Fibroblast of the aortic adventitia (primary cell): ENCODE measurements at regions not wholly inside any gene's neighbourhood (a gene's known extent, or its start where the extent isn't known, plus 50 kb on each side); places are given as distances from the start of the nearest gene placed in this dataset.

ENCODE experiments used
- DNase-seq: peaks from one replicate; pipeline ENCODE4 v3.0.0-alpha.2; 2010; ENCODE audit warnings: low read depth
- H3K4me3 ChIP-seq: 2 replicates; pipeline ENCODE4 v1.5.1; 2011; ENCODE audit warnings: low read depth, mild to moderate bottlenecking, control low read depth, low read length, moderate library complexity
- TF ChIP-seq, protein P1 (sequence below): IDR thresholded peaks from 2 replicates; pipeline ENCODE4 v1.5.1; 2011; ENCODE audit warnings: mild to moderate bottlenecking, low read length, control low read depth, inconsistent platforms; ENCODE audit not compliant: insufficient read depth

DNA sequence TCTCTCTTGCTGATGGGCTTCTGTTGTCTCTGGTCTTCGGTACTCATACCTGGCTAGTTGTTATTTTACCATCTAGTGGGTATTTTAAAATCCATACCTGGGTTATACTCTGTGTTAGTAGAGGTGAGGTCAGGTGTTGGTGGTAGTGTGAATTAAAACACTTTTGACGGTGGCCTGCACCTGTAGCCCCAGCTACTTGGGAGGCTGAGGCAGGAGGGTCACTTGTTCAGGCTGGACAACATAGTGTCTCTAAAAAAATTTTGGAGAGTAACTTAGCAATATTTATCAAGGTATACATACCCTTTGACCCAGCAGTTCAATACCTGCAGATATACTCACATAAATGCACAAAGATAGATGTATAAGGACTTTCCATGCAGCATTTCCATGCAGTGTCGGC lies 55.4 kb downstream of the GSX1 start:
- no peak overlapping the region for H3K4me3 ChIP-seq
- DNase-seq, result no peak

DNA sequence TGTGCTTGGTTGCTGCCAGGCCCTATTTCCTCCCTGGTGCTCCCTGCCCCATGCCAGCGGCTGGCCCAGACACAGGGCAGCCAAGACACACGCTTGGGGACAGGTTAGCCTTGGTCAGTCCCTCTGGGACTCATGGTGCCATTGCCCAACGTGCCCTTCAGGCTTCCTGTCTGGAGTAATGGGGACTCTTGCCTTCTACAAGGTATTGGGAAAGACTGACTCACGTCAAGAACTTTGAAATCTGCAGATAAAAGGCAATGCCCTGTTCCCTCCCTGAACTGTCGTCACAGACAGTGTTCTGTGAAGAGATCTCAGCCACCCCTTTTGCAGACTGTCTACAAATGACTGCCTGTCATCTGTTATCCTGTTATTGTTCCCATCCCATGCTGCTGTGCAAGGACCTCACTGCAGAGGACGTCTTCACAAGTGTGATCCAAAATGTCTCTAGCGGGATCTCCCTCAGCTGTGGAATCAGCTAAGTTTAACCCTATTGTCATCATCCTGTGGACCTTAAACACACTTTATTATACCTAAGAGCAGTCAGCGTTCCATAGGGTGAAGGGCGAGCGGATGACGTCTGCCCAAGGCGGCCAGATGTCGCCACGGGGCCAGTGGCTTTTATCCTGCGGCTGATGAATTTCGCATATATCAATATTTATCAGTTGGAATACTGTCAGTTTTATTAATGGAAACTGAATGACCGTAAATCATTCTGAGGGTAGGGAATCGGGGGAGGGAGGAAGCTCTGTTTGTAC lies 59.0 kb downstream of the GSX1 start:
- no peak overlapping the region for H3K4me3 ChIP-seq
- TF ChIP-seq, protein P1, sequence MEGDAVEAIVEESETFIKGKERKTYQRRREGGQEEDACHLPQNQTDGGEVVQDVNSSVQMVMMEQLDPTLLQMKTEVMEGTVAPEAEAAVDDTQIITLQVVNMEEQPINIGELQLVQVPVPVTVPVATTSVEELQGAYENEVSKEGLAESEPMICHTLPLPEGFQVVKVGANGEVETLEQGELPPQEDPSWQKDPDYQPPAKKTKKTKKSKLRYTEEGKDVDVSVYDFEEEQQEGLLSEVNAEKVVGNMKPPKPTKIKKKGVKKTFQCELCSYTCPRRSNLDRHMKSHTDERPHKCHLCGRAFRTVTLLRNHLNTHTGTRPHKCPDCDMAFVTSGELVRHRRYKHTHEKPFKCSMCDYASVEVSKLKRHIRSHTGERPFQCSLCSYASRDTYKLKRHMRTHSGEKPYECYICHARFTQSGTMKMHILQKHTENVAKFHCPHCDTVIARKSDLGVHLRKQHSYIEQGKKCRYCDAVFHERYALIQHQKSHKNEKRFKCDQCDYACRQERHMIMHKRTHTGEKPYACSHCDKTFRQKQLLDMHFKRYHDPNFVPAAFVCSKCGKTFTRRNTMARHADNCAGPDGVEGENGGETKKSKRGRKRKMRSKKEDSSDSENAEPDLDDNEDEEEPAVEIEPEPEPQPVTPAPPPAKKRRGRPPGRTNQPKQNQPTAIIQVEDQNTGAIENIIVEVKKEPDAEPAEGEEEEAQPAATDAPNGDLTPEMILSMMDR, result no peak

More for the DNA sequence above, 55.4 kb downstream of the GSX1 start:
- TF ChIP-seq, protein P1, result no peak

DNA sequence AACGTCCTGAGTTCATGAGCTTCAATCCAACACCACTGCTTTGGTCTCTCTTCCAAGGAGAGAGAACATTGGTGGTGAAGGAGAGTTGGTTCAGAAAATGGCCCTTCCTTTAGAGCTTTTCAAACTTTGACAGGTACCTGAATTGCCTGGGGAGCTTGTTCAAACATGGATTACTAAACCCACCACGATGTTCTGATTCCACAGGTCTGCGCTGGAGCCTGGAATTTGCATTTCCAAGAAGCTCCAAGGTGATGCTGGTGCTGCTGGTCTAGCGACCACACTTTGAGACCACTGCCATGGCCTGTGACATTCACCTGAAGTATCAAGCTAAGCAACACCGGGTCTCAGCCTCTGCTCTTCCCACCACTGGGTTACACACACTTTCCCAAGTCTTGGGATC lies 60.2 kb downstream of the GSX1 start:
- no peak for DNase-seq
- TF ChIP-seq, protein P1, result no peak

More for the DNA sequence above, 59.0 kb downstream of the GSX1 start:
- DNase-seq, result no peak

DNA sequence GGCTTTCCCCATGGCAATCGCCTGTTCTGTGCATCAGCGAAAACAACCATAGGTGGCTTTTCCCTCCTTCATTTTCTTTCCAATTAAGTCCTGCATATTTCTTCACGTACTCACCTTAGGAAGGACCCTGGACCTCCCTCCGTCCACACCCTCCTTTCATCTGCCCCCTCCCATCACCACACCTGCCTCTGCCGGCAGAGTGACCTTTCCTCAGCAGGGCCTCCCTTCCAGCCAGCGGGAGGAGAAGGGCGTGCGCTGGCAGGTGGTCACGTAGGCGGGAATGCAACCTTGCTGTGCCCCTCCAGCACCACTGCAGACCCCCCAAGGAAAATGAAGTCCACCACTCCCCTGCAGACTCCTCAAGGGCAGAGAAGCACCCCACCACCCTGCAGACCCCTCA lies 61.1 kb downstream of the GSX1 start:
- TF ChIP-seq, protein P1, result no peak
- no peak overlapping the region for H3K4me3 ChIP-seq
- DNase-seq, result no peak

More for the DNA sequence above, 60.2 kb downstream of the GSX1 start:
- no peak overlapping the region for H3K4me3 ChIP-seq

DNA sequence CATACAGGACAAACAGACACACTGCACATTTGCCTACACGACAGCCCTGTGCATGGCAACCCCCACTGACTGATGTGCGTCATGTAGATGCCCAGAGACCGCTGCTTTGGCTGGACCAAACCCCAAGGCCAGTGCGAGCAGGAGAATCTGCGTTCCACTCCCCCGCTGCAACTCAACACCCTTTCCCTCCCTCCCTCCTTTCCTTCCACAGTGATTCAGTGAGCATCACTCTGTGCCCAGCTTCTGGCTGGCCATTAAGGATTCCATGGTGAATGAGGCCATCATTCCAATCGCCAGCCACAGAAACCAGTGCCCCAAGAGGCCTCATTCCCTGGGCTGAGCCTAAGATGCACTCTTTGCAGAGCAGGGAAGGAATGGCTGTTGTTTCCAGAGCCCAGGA lies 61.6 kb downstream of the GSX1 start:
- no peak overlapping the region for H3K4me3 ChIP-seq
- no peak for DNase-seq
- TF ChIP-seq, protein P1, result no peak

DNA sequence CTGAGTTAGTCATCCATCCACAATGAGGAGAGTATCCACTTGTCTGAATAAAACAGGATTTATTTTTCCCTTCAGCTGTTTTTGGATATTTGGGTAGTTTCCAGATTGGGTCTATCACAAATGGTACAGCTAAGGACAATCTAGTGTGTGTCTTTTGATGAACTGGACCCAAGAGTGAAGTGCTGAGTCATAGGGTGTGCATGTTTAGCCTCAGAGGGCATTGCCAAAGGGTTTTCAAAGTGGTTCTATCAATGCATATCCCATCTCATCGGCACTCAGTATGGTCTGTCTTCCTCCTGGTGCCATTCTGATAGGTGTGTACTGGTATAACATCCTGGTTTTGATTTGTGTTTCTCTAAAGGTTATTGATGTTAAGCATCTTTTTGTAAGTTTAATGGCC lies 62.3 kb downstream of the GSX1 start:
- H3K4me3 ChIP-seq, result no peak overlapping the region
- TF ChIP-seq, protein P1, result no peak
- DNase-seq, result no peak

DNA sequence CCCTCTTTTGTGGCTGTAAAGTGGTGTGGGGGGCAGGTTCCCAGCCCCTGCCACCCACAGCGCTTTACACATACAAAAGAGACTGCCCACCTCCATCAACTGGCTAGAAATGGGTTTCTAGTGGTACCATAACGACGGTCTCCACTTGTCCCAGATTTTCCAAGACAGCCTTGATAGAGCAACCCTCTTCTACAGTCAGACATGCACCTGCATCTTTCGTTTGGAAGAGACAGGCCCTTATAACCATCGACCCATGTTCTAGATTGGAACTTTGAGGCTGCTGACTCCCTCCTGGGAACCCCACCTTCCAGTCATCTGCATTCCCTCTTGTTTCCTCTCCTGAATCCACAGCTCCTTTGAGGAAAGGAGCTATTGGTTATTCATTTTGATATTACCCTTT lies 63.1 kb downstream of the GSX1 start:
- no peak overlapping the region for H3K4me3 ChIP-seq
- no peak for DNase-seq
- TF ChIP-seq, protein P1, result no peak
